Sigmoid colon (tissue), 6 donors: ENCODE measurements at regions not wholly inside any gene's neighbourhood (a gene's known extent, or its start where the extent isn't known, plus 50 kb on each side); places are given as distances from the start of the nearest gene placed in this dataset.

Experiments used
- DNase-seq: peaks from one replicate; pipeline ENCODE4 v3.0.0-alpha.2; 2019
- H3K27ac ChIP-seq, 4 donors: fragments of 200-600 bp; sonication (generic); one replicate each; pipeline ENCODE4 v1.5.1; 2016 to 2019; ENCODE audit warnings: mild to moderate bottlenecking in 1 of 4
- H3K27me3 ChIP-seq, 3 donors: fragments of 200-600 bp; sonication (generic); one replicate each; pipeline ENCODE4 v1.5.1; 2019; ENCODE audit warnings: mild to moderate bottlenecking in 1 of 3
- H3K36me3 ChIP-seq, 4 donors: fragments of 200-600 bp; sonication (generic); one replicate each; pipeline ENCODE4 v1.5.1; 2016 to 2019
- H3K4me1 ChIP-seq, 4 donors: fragments of 200-600 bp; sonication (generic); one replicate each; pipeline ENCODE4 v1.5.1; 2017 to 2019
- H3K4me3 ChIP-seq, 4 donors: fragments of 200-600 bp; sonication (generic); one replicate each; pipeline ENCODE4 v1.5.1; 2017 to 2019; ENCODE audit warnings: mild to moderate bottlenecking in 2 of 4, moderate library complexity in 1 of 4
- H3K9me3 ChIP-seq, 4 donors: fragments of 200-600 bp in 3 of 4; sonication (generic) in 3 of 4; one replicate each; pipeline versions ENCODE4 v1.5.1 to v1.6.1; 2013 to 2019
- EP300 ChIP-seq, 4 donors: sonication (generic); formaldehyde crosslinking; IDR thresholded peaks; one replicate each; pipeline ENCODE4 v1.6.1; 2017; ENCODE audit warnings: antibody characterized with exemption in 4 of 4
- POLR2A ChIP-seq, 2 donors: fragments of 450-650 bp; IDR thresholded peaks; one replicate each; pipeline ENCODE4 v1.6.1; 2016; ENCODE audit warnings: antibody characterized with exemption in 2 of 2, mild to moderate bottlenecking in 2 of 2, moderate library complexity in 2 of 2
- POLR2AphosphoS5 ChIP-seq, 4 donors: sonication (generic); formaldehyde crosslinking; IDR thresholded peaks; one replicate each; pipeline ENCODE4 v1.6.1; 2017; ENCODE audit warnings: antibody characterized with exemption in 4 of 4
- WGBS, 2 donors: extraction: QIAGEN DNeasy Blood & Tissue Kit; methylation state at CpG; one replicate each; pipeline ENCODE4 v1.1.7; 2013; 5-methylcytosine and 5-hydroxymethylcytosine counted together
- intact Hi-C: fragments of 100-400 bp; cut with DNase I; formaldehyde crosslinking; loops from one replicate; pipeline ENCODE4 v1.15.1; 2023
- TF ChIP-seq, protein P1 (sequence below), 4 experiments: fragments of 450-650 bp in 3 of 4; fragments of 200-600 bp in 1 of 4; IDR thresholded peaks; one replicate each; pipeline ENCODE4 v1.5.1; 2016 to 2019; ENCODE audit warnings: antibody characterized with exemption in 4 of 4, mild to moderate bottlenecking in 3 of 4, moderate library complexity in 2 of 4
- donor health status: healthy with polysubstance abuse.
- donor health status: healthy.

- DNase-seq: no peak
- H3K9me3 ChIP-seq: no peaks in the 10 kb centered on the region
Observed at GRCh38 chr5:1658665-1659064, 134.9 kb upstream of the LPCAT1 start.

DNA sequence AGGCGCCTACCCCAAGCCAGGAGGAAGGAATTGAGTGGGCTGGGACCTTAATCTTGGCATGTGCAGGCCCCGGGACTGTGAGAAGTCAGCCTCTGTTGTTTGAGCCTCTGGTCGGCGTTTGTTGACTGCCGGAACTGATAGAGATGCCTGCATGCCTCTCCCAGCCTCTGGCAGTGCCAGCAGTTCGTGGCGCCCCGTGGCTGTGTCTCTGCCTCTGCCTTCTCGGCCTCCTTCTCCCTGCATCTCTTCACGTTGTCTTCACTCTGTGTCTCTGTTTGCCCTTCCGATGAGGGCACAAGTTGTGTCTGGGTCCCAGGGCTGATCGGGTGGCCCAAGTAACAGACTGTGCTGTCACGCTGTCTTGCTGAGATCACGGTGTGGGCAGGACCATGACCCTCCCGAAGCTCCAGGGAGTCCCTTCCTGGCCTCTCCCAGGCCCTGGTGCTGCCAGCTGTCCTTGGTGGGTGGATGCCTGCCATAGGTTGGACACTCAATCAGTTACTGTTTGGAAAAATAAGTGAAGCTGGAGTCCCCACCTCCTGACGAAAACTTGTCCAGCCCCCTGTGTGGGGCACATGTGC is 133.5 kb upstream of the LPCAT1 start:
- Histone ChIP-seq H3K27me3 (peaks cover 4 to 90% (median 31%) of the 10 kb centered on the region in 3 donors), H3K9me3 (no peaks in the 10 kb centered on the region), H3K4me1 (peaks cover 0 to 13% (median 9%) of the 10 kb centered on the region in 4 donors), H3K4me3 (no peak overlapping the region), H3K36me3 (no peaks in the 10 kb centered on the region), H3K27ac (no peak overlapping the region)
- TF ChIP-seq EP300 (IDR thresholded peaks at IDR 0.05): no peak
- TF ChIP-seq, protein P1, sequence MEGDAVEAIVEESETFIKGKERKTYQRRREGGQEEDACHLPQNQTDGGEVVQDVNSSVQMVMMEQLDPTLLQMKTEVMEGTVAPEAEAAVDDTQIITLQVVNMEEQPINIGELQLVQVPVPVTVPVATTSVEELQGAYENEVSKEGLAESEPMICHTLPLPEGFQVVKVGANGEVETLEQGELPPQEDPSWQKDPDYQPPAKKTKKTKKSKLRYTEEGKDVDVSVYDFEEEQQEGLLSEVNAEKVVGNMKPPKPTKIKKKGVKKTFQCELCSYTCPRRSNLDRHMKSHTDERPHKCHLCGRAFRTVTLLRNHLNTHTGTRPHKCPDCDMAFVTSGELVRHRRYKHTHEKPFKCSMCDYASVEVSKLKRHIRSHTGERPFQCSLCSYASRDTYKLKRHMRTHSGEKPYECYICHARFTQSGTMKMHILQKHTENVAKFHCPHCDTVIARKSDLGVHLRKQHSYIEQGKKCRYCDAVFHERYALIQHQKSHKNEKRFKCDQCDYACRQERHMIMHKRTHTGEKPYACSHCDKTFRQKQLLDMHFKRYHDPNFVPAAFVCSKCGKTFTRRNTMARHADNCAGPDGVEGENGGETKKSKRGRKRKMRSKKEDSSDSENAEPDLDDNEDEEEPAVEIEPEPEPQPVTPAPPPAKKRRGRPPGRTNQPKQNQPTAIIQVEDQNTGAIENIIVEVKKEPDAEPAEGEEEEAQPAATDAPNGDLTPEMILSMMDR (IDR thresholded peaks at IDR 0.05): no peak
- TF ChIP-seq POLR2A (IDR thresholded peaks at IDR 0.05): no peak
- TF ChIP-seq POLR2AphosphoS5 (IDR thresholded peaks at IDR 0.05): no peak
- no peak for DNase-seq
- WGBS, 2 donors: 74 to 83% methylated on average over 16 of the region's 16 CpGs
- intact Hi-C loops: no loop called here

More at GRCh38 chr5:1658665-1659064, 134.9 kb upstream of the LPCAT1 start:
- peaks cover 4 to 85% (median 25%) of the 10 kb centered on the region in 3 donors for H3K27me3 ChIP-seq
- no peak for TF ChIP-seq POLR2A (IDR thresholded peaks at IDR 0.05)
- TF ChIP-seq, protein P1 (IDR thresholded peaks at IDR 0.05): no peak
- no peak for TF ChIP-seq POLR2AphosphoS5 (IDR thresholded peaks at IDR 0.05)
- no peak for TF ChIP-seq EP300 (IDR thresholded peaks at IDR 0.05)
- H3K4me3 ChIP-seq: no peak overlapping the region
- no peak overlapping the region for H3K27ac ChIP-seq
- intact Hi-C loops: no loop called here
- H3K4me1 ChIP-seq: peaks cover 0 to 1% (median 0%) of the 10 kb centered on the region in 4 donors
- 45 to 71% methylated on average over 14 of the region's 14 CpGs for WGBS, 2 donors
- no peaks in the 10 kb centered on the region for H3K36me3 ChIP-seq

DNA sequence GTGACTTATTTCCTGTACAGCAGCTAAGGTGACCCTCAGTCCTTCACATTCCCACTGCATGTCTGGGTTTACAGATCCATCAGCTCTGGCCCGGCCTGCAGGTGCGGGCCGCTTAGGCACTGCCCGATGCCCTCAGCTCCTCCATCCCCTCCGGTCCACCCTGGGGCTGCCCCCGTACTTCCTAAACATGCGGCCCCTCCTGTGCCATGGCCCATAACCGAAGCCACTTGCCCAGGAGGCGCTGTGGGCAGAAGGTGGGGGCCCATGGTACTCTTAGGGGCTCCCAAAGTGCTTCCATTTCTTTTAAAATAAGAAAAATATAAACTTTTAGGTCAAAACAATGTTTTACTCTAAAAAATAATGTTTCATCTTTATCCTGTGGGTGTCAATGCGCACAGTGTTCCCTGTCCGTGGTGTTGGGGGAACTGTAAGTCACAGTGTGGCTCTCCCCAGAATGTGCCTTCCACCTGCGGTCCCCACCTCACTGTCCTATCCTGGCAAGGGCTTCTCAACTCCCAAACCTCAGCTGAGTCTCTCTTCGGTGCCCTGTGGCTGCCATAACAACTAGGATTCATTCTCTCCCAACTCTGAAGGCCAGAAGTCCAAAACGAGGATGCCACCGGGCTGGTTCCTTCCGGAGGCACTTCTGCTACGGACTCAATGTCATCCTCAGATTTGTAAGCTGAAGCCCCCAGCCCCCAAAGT is 132.7 kb upstream of the LPCAT1 start:
- 87 to 90% methylated on average over 17 of the region's 17 CpGs for WGBS, 2 donors
- DNase-seq: no peak
- TF ChIP-seq POLR2AphosphoS5 (IDR thresholded peaks at IDR 0.05): no peak
- TF ChIP-seq EP300 (IDR thresholded peaks at IDR 0.05): no peak
- no peak for TF ChIP-seq POLR2A (IDR thresholded peaks at IDR 0.05)
- TF ChIP-seq, protein P1 (IDR thresholded peaks at IDR 0.05): no peak
- Histone ChIP-seq H3K36me3 (no peaks in the 10 kb centered on the region), H3K4me1 (peaks cover 0 to 13% (median 9%) of the 10 kb centered on the region in 4 donors), H3K27me3 (peaks cover 4 to 87% (median 37%) of the 10 kb centered on the region in 3 donors), H3K4me3 (no peak overlapping the region), H3K9me3 (no peaks in the 10 kb centered on the region), H3K27ac (no peak overlapping the region)
- intact Hi-C loops: no loop called here

DNA sequence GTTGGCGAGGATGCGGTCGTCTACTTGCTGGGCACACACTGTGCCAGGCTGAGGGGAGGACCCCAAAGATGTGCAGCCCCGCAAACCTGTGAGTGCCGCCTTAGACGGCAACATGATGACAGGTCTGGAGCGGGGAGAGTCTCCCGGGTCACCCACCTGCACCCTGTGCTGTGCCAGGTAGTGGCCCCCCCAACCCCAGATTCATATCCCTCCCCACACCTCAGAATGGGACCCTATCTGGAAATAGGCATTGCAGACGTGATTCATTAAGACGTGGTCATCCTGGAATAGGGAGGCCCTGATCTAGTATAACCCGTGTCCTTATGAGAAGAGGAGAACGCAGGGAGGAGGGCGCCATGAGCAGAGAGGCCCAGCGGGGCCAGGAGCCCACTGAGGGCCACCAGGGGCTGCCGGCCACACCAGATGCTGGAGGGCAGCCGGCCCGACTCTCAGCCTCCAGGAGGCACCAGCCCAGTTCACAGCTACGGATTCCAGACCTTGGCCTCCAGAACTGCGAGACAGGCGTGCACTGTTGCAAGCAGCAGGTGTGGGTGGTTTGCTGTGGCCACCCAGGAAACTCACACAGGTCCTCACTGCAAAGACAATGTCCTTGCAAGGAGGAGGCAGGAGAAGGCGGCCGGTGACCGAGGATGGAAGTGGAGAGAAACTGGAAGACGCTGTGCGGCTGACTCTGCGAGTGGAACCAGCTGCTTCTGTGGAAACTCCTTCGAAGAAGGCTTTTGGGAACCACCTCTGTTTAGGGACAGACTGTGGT is 131.9 kb upstream of the LPCAT1 start:
- TF ChIP-seq, protein P1 (IDR thresholded peaks at IDR 0.05): no peak
- no peak for TF ChIP-seq POLR2A (IDR thresholded peaks at IDR 0.05)
- no peak for TF ChIP-seq POLR2AphosphoS5 (IDR thresholded peaks at IDR 0.05)
- no peak for TF ChIP-seq EP300 (IDR thresholded peaks at IDR 0.05)
- no peaks in the 10 kb centered on the region for H3K36me3 ChIP-seq
- no peaks in the 10 kb centered on the region for H3K9me3 ChIP-seq
- no peak for DNase-seq
- H3K27ac ChIP-seq: no peak overlapping the region
- H3K4me3 ChIP-seq: no peak overlapping the region
- WGBS, 2 donors: 86 to 89% methylated on average over 27 of the region's 27 CpGs
- intact Hi-C loops: no loop called here
- peaks cover 0 to 13% (median 9%) of the 10 kb centered on the region in 4 donors for H3K4me1 ChIP-seq
- peaks cover 4 to 84% (median 37%) of the 10 kb centered on the region in 3 donors for H3K27me3 ChIP-seq
